Activated CD4-positive, CD25-positive, alpha-beta regulatory T cell treated with anti-CD3 and anti-CD28 coated beads, Interleukin-2, amount 50 U/mL, for 24 hours (primary cell): ENCODE measurements at regions not wholly inside any gene's neighbourhood (a gene's known extent, or its start where the extent isn't known, plus 50 kb on each side); places are given as distances from the start of the nearest gene placed in this dataset.

ENCODE experiments used
- ATAC-seq, 2 donors: fragments of 150-1000 bp; cut with Tn5 transposase; one replicate each; pipeline ENCODE4 v1.10.0; 2021; ENCODE audit warnings: mild to moderate bottlenecking in 1 of 2, moderate library complexity in 1 of 2

GRCh38 chr19:46546194-46546896 is 50.7 kb upstream of the PNMA8B start:
- peak in 1 of 2 donors; percentile 66 for ATAC-seq

- ATAC-seq, result no peak
Measured at GRCh38 chr19:46550684-46551083, 50.4 kb upstream of the CALM3 start.

GRCh38 chr19:46551164-46551563 is 50.0 kb upstream of the CALM3 start:
- no peak for ATAC-seq
